ENCODE measurements at regions not wholly inside any gene's neighbourhood (a gene's known extent, or its start where the extent isn't known, plus 50 kb on each side); places are given as distances from the start of the nearest gene placed in this dataset.
"Not testable (repeated sequence)": the region's sequence is repeated elsewhere in the genome, so short reads cannot be mapped to it uniquely, and the experiment has no call there.

DNA sequence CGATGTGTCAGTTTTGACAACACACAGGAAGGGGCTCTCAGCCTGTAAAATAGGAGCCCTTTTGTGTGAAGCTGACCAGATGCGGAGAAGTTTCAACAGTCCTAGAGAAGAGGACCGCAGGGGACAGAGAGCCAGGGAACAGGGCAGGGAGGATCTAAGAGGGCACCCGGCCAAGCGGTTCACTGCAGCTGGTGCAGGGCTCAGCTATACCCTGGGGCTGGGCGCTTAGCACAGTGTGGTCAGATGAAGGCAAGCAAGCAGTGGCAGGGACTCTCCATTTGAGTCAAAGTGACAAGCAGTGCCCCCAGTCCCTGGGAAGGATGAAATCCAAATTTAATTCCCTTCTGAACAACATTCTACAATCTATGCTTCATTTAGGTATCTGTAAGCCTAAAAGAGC, 88.9 kb upstream of the PLGLB2 start:
- not testable (repeated sequence) for DNase-seq

DNA sequence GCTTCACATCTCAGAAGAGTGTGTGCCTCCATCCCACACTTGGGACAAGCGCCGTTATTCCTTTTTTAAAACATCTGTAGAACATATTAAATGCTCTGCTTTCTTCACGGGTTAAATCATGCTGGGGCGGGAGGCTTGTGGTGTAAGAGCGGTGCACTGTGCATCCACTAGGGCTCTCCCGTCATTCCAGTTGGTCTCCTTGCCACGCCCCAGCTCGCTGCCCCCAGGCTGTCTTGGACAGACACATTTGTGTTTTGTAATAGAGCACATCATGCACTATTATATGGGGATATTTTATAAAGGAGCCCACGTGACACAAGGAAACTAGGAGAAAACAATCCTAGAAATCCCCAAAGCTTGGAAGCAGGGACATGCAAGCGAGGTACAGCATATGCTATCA, 87.7 kb upstream of the PLGLB2 start:
- not testable (repeated sequence) for DNase-seq

- DNase-seq = not testable (repeated sequence)
These were observed 85.3 kb upstream of the PLGLB2 start for GRCh38 chr2:87662316-87663290.

- not testable (repeated sequence) for DNase-seq
These were observed 84.5 kb upstream of the PLGLB2 start for GRCh38 chr2:87663347-87663746.

- not testable (repeated sequence) for DNase-seq
These were observed 80.9 kb upstream of the PLGLB2 start for GRCh38 chr2:87667027-87667426.

GRCh38 chr2:87668361-87668760, 79.5 kb upstream of the PLGLB2 start:
- DNase-seq = not testable (repeated sequence)

GRCh38 chr2:87669633-87670231, 78.2 kb upstream of the PLGLB2 start:
- DNase-seq = not testable (repeated sequence)

DNA sequence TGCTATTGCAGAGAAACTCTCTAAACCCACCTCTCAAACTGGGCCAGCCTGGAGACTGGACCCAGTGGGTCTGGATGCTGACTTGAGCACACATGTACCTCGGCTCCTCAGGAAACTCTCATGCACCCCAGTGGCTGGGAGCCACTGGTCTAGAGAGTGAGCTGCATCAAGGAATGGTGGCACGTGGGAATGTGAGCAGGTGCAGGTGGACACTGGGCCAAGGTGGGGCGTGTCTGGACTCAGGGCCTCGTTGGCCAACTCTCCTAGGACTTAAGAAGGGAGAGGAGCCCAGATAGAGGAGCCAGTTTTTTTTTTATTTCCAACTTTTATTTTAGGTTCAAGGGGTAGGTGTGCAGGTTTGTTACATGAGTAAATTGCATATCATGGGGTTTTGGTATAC, 75.5 kb upstream of the PLGLB2 start:
- not testable (repeated sequence) for DNase-seq

DNA sequence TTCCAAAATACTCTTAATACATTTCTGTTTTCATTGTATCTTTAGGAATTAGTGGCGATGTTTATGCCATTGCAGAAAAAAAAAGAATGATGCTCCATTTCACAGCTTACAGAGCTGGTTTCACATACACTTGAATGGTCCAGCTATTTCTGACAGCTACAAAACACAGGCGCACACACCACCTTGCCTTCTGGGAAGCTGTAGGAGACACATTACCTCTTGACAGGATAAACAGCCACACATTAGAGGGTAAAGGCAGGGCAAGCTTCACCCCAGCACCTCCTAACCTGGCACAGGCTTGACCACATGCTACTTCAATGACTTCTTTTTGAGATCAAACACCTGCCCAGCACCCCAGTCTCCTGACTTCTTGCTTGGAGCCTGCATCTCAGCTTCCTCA, 73.2 kb upstream of the PLGLB2 start:
- not testable (repeated sequence) for DNase-seq

- DNase-seq = not testable (repeated sequence)
These were observed 72.4 kb upstream of the PLGLB2 start for GRCh38 chr2:87675487-87675886.

DNA sequence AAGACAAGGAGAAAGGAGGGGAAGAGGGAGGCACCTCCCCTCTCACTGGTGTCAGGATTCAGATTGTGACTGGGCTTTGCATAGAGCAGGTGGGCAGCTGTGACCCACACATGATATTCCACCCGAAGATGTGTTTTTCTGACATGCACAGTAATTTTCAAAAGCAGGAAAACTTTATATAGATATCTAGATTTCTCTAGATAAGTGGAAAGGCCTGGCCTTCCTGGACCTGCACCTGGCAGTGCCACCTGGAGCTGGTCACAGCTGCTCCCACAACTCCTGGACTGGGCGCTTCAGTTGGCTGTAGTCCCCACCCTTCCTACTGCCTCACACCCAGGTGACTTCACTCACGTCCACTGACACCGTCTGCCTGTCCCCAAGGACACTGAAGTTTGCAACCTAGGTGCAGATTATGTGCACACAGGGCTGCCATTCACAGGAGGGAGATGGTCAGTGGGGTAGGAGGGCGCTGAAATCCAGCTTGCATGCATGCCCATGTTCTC, 70.4 kb upstream of the PLGLB2 start:
- not testable (repeated sequence) for DNase-seq

GRCh38 chr2:87678742-87679173, 69.1 kb upstream of the PLGLB2 start:
- DNase-seq = not testable (repeated sequence)

- not testable (repeated sequence) for DNase-seq
These were observed 67.9 kb upstream of the PLGLB2 start for GRCh38 chr2:87679950-87680349.

DNA sequence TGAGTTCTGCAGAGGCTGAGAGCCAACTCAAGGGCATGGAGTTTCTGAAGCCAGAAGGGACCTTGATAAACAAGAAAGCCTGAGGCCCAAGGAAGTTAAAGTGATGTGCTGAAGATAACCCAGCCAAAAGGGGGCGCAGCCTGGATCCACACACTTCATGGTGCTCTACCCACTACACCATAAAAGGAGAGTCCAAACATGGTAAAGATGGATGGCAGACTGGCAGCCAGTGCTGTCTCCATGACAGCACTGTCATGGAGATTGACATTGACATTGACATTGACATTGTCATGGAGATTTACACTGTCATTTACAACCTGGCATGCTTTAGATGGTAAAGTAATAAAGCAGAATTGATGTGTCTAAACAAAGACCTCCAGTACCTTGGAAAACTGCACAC, 67.2 kb upstream of the PLGLB2 start:
- not testable (repeated sequence) for DNase-seq

DNA sequence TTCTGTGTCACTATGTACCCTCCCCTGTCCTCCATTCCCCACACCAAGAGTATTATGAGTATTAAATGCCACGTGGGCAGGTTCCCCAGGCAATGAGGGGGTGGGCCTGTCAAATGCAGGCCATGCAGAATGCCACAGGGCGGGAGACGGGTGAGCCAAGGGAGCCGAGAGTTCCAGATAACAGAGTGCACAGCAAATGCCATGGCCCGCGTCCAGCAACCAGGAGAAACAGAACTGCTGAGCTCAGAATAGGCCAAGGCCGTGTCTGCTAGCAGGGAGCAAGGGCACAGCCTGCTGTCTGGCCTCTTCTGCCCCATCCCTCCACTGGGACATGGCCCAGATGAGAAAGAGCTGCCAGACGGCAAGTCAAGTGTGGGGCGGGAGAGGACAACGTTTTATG, 64.4 kb upstream of the PLGLB2 start:
- DNase-seq = not testable (repeated sequence)

DNA sequence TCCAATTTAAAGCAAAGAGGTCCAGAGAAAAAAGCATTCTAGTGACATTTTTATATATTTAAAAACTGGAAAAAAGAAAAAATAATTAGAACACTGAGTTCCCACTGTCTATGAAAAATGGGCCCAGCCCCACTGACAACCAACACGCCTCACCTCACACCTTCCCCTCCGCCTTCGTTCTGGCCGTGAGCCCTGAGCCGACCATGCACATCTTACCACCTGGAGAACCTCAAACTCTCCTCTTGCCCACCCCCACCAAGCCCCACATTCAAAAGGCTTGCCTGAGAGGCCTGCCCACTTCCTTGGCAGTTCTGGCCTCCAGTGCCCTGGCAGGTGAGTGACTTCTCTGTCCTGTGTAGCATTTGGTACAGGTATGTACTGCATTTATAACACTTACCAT, 63.9 kb upstream of the PLGLB2 start:
- DNase-seq = not testable (repeated sequence)

DNA sequence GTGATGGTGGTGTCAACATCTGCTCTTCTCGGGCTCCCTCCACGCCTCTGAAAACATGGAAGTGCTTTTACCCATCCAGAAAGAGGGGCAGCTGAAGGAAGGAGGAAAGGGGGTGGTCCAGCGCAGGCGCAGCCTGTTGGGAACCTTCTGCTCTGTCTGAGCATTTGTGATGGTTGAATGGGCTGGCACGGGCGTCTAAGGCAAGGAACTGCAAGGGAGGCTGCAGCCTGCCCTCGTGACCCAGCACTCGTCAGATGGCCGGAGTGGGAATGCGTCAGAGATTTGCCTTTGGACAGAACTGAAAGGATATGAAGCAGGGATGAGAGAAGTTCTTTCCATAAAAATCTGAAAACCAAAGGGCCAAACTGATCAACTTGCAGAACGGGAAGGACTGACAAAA, 62.3 kb upstream of the PLGLB2 start:
- DNase-seq = not testable (repeated sequence)

GRCh38 chr2:87686873-87687549, 60.9 kb upstream of the PLGLB2 start:
- not testable (repeated sequence) for DNase-seq

DNA sequence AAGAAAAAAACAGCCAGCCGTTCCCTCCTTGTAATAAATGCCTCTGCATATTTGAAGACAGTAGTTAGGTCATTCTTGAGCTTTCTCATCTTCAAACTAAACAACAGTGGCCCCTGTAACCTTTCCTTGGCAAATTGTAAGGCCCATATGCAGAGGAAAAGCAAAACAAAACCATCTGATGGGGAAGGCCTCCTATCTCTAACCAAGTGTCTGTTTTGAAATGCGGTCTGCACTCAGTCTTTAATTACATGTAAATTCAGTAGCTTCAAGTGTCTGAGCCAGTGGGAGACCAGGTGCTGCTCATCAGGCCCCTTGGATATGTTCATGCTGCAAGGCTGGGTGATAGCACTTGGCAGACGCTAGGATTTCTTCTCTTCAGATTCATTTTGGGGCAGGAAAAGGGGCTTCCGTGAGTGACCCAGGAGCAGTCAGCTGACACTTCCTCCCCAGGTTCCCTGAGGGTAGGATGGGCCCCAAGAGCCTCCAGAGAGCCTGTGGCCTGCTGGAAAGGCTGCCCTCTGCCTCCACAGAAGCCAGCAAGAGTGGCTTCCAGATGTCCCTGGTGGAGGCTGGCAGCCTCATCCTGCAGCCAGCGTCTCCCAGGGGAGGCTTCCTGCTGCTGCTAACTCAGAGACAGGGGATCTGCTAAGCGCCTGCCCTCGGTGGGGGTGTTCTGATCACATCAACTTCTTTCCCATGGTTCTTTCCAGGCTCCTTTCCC, 60.2 kb upstream of the PLGLB2 start:
- not testable (repeated sequence) for DNase-seq

DNA sequence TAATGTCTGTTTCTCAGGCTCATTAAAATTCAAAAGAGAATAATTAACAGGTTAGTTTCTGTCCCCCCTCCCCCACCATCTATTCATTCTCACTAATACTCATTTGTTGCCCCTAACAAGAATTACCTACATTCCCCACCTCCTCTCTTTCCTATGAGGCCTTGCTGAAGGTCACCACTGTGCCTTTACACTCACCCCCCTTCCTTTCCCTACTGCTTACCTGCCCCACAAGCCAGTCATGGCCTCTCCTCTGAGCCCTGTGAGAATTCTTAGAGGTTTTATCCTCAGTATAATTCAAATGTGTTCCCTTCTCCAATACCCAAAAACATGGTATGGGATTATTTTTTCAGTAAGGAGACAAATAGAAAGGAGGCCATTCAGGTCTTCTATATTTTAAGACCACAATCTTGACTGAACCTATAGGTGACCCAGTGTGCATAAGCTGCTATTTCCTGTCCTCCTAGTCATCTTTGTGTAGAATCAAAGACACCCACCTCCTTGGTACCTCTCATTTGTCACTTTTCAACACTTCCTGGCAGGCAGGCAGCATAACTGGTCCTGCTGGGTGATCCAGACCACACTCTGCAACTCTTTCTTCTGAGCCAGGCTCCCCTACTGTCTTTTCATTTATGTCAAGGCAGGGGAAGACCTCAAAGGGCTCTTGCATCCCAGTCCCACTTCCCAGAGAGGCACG, 55.8 kb upstream of the PLGLB2 start:
- not testable (repeated sequence) for DNase-seq

DNA sequence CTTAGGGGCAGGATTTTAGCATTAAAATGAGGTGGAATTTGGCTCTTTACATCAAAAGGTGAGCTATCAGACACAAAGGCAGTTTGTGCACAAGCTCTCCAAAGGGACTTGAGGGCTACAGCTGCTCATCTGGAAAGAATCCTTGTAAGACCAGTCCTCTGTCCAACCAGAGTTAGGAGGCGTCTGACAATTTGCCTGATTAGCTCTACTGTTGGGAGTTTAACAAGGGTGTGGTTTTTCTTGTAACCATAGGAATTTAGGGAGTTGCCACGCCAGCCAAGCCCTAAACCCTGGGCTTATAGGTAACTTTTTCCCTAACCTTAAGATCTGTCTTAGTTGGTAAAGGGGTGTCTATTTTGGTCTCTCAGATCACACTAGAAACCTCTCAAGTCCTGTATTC, 55.0 kb upstream of the PLGLB2 start:
- DNase-seq = not testable (repeated sequence)

- DNase-seq = not testable (repeated sequence)
These were observed 54.0 kb upstream of the PLGLB2 start for GRCh38 chr2:87693882-87694281.
